Activated CD4-positive, alpha-beta T cell treated with anti-CD3 and anti-CD28 coated beads, Interleukin-2, amount 50 U/mL, for 4 hours (primary cell): ENCODE measurements at regions not wholly inside any gene's neighbourhood (a gene's known extent, or its start where the extent isn't known, plus 50 kb on each side); places are given as distances from the start of the nearest gene placed in this dataset.

Experiments
- DNase-seq, 2 experiments: peaks; one replicate each; pipeline ENCODE4 v3.0.0-alpha.2; 2020

DNA sequence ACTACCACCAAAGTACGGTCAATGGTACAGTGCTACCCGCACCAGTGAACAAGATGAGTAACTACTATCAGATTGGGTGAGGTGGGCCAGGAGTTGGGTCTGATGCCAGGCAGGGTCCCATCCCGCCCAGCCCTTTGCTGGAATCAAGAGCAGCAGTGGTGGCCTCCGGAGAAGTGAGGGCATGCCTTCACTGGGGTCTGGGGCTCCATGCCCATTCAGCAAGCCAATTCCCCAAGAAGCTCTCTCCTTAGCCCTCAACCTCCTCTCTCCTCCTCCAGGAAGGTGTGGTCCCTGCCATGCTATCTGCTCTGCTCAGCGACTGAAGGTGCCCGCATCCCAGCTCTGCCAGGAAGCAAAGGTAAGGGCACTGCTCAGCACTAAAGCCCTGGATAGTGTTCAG is 62.7 kb upstream of the CPLX2 start:
- DNase-seq: no peak

DNA sequence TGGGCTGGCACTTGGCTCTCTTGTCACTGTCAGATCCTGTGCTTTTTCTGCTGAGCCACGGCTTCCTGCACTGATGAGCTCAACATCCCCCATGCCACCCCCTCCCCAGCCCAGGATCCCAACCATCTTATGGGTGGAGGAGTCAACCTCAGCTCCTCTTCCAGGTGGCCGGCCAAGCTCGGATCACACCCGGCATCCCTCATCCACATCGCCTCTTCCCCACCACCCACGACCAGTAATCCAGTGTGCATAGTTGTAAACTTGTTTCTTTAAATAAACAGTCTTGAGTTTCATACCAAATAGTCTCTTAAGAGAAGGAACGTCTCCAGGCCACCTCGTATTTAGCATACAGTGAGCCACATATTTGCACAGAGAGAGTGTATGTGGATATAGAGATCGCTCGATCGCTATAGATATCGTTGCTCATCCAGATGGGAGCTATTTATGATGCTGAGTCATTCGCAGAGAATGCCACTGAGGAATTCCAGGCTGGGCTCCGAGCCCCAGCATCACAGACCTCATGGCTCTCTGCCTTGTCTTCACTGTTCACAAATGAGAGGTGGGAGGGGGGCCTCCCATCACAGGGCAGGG is 61.8 kb upstream of the CPLX2 start:
- no peak for DNase-seq

DNA sequence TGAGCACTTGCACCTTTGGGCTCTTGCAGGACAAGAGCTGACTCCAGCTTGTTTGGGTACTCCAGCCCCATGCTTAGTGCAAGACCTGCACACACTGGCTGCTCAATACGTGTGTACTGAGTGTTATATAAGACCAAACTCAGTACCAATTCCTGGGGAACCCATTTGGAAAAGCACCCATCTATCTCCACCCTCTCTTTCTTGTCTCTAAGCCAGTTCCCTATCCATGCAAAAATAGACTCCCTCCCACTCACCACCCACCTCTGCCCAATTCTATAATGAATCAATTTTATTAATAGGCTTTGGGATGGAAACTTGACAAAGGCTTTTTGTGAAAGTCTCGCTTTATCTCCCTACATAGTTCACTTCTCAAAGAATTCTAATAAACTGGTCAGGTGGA is 60.9 kb upstream of the CPLX2 start:
- DNase-seq: no peak

DNA sequence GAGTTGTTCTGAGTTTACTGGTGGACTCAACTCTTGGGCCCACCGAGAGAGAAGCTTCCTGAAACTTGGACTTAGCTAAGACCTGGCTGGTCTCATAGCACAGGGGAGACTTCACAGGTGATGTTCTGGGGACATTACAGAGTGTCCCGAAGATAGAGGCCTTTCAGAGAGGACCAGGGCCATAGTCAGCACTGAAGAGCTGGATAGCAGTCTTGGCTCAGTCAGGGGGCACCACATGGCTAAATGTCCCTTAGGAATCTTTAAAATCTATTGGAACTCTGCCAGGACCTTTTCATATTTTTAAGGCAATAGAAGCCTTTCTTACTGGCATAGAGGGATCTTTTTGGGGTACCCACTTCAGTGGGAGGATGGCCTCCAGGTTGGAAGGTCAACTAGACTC is 59.8 kb upstream of the CPLX2 start:
- DNase-seq: no peak

DNA sequence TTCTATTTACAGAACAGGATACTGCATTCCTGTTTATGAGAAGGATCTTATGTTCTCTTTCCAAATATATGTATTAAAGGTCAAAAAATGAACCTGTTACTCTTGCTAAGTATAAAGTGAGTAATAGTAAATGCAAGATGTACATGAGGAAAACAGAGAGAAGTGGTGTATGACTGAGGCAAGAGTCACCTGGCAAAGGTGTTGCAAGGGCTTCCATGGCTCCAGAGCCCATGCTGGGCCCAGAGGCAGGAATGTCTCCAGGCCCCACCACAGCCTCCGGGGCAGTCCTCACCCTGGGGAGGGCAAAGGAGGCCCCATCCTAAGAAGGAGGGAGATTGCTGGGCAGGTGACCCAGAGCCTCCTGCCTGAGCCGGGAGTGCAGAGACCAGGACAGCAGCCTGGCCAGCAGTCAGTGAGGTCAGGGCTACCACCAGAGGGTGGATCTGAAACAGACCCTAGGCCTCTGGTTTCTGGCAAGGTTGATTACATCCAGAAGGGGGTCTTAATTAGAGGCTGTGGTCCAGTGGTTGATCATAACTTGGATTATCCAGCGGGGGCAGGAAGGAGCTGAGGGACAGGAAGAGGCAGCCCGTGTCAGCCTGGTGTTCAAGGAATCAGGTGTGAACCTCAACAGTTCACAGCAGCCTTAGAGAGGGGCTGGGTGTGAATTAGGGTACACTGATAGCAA is 57.3 kb upstream of the CPLX2 start:
- DNase-seq: no peak

DNA sequence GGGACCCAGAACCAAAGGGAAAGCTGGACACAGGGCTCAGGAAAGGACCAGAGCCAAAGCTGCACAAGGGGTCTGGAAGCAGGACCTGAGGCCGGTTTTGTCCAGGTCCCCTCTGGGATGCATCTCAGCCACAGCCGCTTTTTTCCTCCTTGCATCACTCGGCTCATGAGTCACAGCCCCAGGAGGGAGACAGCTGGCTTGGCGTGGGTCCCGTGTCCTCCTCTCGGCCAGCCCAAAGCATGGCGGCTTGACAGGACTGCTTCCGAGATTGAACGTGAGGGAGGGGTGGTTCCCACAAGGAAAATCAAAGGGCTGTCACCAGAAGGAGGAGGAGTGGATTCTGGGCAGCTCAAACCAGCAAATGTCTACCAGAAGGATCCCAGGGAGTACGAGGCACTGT is 56.7 kb upstream of the CPLX2 start:
- no peak for DNase-seq

DNA sequence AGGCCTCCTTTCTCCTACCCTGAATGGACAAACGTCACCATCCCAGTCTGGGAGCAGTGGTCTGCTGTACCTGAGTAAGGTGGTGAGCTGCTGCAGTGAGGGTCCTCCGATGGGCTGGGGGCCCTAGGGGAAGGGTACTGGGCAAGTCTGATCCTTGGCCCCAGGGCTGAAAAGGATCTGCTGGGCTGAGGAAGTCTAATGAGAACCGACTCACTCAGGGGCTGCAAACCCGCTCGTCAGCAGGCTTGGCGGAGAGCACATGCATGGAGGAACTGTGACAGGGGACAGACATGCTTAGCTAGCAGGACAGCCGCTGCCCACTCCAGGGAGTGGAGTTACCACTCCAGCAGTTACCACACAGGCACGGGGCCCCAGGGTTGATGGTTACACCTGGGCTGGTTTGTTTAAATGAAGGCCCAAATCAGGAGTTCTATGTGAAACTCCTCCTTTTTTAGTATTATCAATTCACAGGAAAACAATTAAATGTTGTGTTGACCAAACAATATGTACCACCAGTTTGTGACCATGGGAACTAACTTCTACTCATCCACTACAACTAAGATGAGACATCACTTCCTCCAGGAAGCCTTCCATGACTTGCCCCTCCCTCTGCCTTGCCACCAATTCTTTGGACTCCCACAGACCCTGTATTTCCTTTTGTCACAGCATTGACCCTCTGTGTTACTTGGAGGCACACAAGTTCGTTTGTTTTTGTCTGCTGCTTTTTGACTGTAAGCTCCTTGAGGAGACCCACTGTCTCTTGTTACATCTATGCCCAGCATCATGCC is 56.1 kb upstream of the CPLX2 start:
- no peak for DNase-seq

DNA sequence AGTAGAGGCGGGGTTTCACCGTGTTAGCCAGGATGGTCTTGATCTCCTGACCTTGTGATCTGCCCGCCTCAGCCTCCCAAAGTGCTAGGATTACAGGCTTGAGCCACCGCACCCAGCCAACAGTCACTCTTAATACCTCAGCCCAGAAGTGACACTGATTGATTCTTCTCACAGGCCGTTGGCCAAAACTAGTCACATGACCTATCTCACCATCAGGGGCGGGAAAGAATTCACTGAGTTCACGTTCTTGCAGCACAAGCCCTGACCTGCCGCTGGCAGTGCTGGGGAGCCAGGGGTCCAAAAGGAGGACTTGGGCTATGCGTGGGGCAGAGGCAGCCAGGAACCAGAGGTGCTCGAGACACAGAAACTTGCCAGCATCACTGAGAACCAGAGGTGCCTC is 55.0 kb upstream of the CPLX2 start:
- no peak for DNase-seq

DNA sequence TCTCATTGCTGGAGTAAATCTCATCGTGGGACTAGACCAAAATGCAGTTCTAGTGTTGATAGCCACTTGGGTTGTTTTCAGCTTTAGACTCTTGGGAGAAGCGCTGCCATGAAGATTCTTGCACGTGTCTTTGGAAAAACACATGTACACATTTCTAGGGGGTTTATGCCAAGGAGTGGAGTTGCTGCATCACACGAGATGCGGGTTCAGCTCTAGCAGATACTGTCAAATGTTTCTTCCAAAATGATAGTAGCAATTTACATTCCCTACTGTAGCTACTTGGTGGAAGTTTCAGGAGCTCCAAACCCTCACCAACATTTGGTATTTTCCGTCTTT is 52.3 kb upstream of the CPLX2 start:
- DNase-seq: no peak

DNA sequence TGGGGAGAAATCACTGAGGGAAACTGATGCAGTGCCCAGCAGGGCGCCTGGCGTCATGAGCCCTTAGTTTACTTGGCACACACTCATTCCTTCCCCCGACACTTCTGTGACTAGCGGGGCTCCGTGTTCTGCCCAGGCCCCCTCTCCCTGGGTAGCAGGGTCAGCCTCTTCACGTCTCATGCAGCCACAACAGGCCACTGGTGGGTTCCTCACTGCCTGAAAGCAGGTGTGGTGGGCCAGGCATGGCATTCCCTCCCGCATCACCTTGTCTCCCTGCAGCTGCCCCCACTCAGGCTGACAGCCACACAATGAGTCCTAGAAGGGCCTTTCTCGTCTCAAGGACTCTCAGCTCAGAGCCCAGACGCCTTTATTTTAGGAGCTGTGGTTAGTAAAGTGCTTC is 51.1 kb upstream of the CPLX2 start:
- no peak for DNase-seq
